ENCODE measurements at regions not wholly inside any gene's neighbourhood (a gene's known extent, or its start where the extent isn't known, plus 50 kb on each side); places are given as distances from the start of the nearest gene placed in this dataset.
"Not testable (repeated sequence)": the region's sequence is repeated elsewhere in the genome, so short reads cannot be mapped to it uniquely, and the experiment has no call there.

GRCh38 chr11:110514967-110515366 lies 85.2 kb downstream of the FDX1 start:
- peaks cover 4% of the 10 kb centered on the region for H3K27me3 Mint-ChIP-seq
- no peaks in the 10 kb centered on the region for H3K4me1 Mint-ChIP-seq
- ATAC-seq (ENCODE audit: low read depth) (no peak), DNase-seq (ENCODE audit: low spot score in 2 of 2) (no peak)
- no peaks in the 10 kb centered on the region for H3K36me3 Mint-ChIP-seq
- H3K9me3 Mint-ChIP-seq, result peaks cover 4% of the 10 kb centered on the region
- no peak overlapping the region for H3K27ac Mint-ChIP-seq
- no peak overlapping the region for H3K4me3 Mint-ChIP-seq

GRCh38 chr11:110517381-110517780 lies 87.6 kb downstream of the FDX1 start:
- H3K4me3 Mint-ChIP-seq; DNase-seq (ENCODE audit: low spot score in 2 of 2); H3K4me1 Mint-ChIP-seq; H3K9me3 Mint-ChIP-seq; H3K27ac Mint-ChIP-seq; H3K36me3 Mint-ChIP-seq; H3K27me3 Mint-ChIP-seq; ATAC-seq (ENCODE audit: low read depth): not testable (repeated sequence)

- H3K4me3 Mint-ChIP-seq, result no peak overlapping the region
- H3K27ac Mint-ChIP-seq, result no peak overlapping the region
- H3K27me3 Mint-ChIP-seq, result peaks cover 4% of the 10 kb centered on the region
- H3K4me1 Mint-ChIP-seq, result peaks cover 16% of the 10 kb centered on the region
- DNase-seq (ENCODE audit: low spot score in 2 of 2) (no peak), ATAC-seq (ENCODE audit: low read depth) (no peak)
- peaks cover 6% of the 10 kb centered on the region for H3K9me3 Mint-ChIP-seq
- peaks cover 4% of the 10 kb centered on the region for H3K36me3 Mint-ChIP-seq
Measured at GRCh38 chr11:110518809-110519514, 89.2 kb downstream of the FDX1 start.

GRCh38 chr11:110519796-110520195 lies 90.0 kb downstream of the FDX1 start:
- ATAC-seq (ENCODE audit: low read depth), result no peak
- Mint-ChIP-seq H3K4me1 (peaks cover 16% of the 10 kb centered on the region), H3K9me3 (peaks cover 6% of the 10 kb centered on the region), H3K27ac (no peak overlapping the region), H3K4me3 (no peak overlapping the region), H3K27me3 (peaks cover 2% of the 10 kb centered on the region), H3K36me3 (peaks cover 4% of the 10 kb centered on the region)
- DNase-seq (ENCODE audit: low spot score in 2 of 2), result no peak

GRCh38 chr11:110522471-110522870 lies 92.7 kb downstream of the FDX1 start:
- DNase-seq (ENCODE audit: low spot score in 2 of 2) (no peak), ATAC-seq (ENCODE audit: low read depth) (peak; percentile 34)
- H3K27ac Mint-ChIP-seq, result no peak overlapping the region
- H3K36me3 Mint-ChIP-seq, result peaks cover 4% of the 10 kb centered on the region
- H3K4me1 Mint-ChIP-seq, result peaks cover 16% of the 10 kb centered on the region
- no peak overlapping the region for H3K4me3 Mint-ChIP-seq
- no peaks in the 10 kb centered on the region for H3K27me3 Mint-ChIP-seq
- H3K9me3 Mint-ChIP-seq, result peaks cover 6% of the 10 kb centered on the region

GRCh38 chr11:110524238-110524637 lies 94.5 kb downstream of the FDX1 start:
- Mint-ChIP-seq H3K4me3 (no peak overlapping the region), H3K27ac (no peak overlapping the region), H3K9me3 (peaks cover 12% of the 10 kb centered on the region)

GRCh38 chr11:110525883-110526282 lies 96.1 kb downstream of the FDX1 start:
- no peak for ATAC-seq (ENCODE audit: low read depth)
- H3K36me3 Mint-ChIP-seq, result peaks cover 6% of the 10 kb centered on the region
- no peak overlapping the region for H3K4me3 Mint-ChIP-seq
- peaks cover 16% of the 10 kb centered on the region for H3K4me1 Mint-ChIP-seq
- no peak for DNase-seq (ENCODE audit: low spot score in 2 of 2)
- H3K27ac Mint-ChIP-seq, result no peak overlapping the region
- H3K9me3 Mint-ChIP-seq, result peaks cover 13% of the 10 kb centered on the region
- peaks cover 2% of the 10 kb centered on the region for H3K27me3 Mint-ChIP-seq

More at GRCh38 chr11:110524238-110524637, 94.5 kb downstream of the FDX1 start:
- Mint-ChIP-seq H3K27me3 (no peaks in the 10 kb centered on the region), H3K4me1 (peaks cover 16% of the 10 kb centered on the region), H3K36me3 (peaks cover 6% of the 10 kb centered on the region)
- no peak for DNase-seq (ENCODE audit: low spot score in 2 of 2)
- ATAC-seq (ENCODE audit: low read depth), result no peak

GRCh38 chr11:110526323-110526722 lies 96.6 kb downstream of the FDX1 start:
- ATAC-seq (ENCODE audit: low read depth), result no peak
- Mint-ChIP-seq H3K27me3 (peaks cover 2% of the 10 kb centered on the region), H3K27ac (no peak overlapping the region), H3K36me3 (peaks cover 6% of the 10 kb centered on the region), H3K4me3 (no peak overlapping the region), H3K4me1 (peaks cover 15% of the 10 kb centered on the region), H3K9me3 (peaks cover 13% of the 10 kb centered on the region)
- DNase-seq (ENCODE audit: low spot score in 2 of 2), result no peak

Data from memory B cell (primary cell).